ENCODE measurements at regions not wholly inside any gene's neighbourhood (a gene's known extent, or its start where the extent isn't known, plus 50 kb on each side); places are given as distances from the start of the nearest gene placed in this dataset.

- TF ChIP-seq EZH2 (IDR thresholded peaks at IDR 0.05; ENCODE audit: borderline replicate concordance), result no peak
- no peak for TF ChIP-seq EZH2phosphoT487 (IDR thresholded peaks at IDR 0.05; ENCODE audit: low read depth, severe bottlenecking, unreplicated experiment)
Observed at GRCh38 chr10:106175760-106176377, 988.6 kb downstream of the SORCS1 start.
